ENCODE measurements at regions not wholly inside any gene's neighbourhood (a gene's known extent, or its start where the extent isn't known, plus 50 kb on each side); places are given as distances from the start of the nearest gene placed in this dataset.
A peak's percentile ranks its signal among the peaks of the same experiment; 100 is the strongest.
"Not testable (repeated sequence)": the region's sequence is repeated elsewhere in the genome, so short reads cannot be mapped to it uniquely, and the experiment has no call there.

- H3K36me3 ChIP-seq: no peaks in the 10 kb centered on the region
- no peaks in the 10 kb centered on the region for H3K9me3 ChIP-seq (replicated peaks)
- peaks cover 15% of the 10 kb centered on the region for H3K4me1 ChIP-seq (replicated peaks)
- no peak overlapping the region for H3K27ac ChIP-seq
- H3K4me3 ChIP-seq: no peak overlapping the region
- H3K27me3 ChIP-seq (replicated peaks): no peaks in the 10 kb centered on the region
- DNase-seq (ENCODE audit: low read depth in 1 of 2, low spot score in 2 of 2): no peak
These were observed 632.9 kb downstream of the UTRN start for GRCh38 chr6:144918073-144918472.

- no peaks in the 10 kb centered on the region for H3K27me3 ChIP-seq (replicated peaks)
- H3K4me3 ChIP-seq: no peak overlapping the region
- no peak for DNase-seq (ENCODE audit: low read depth in 1 of 2, low spot score in 2 of 2)
- H3K4me1 ChIP-seq (replicated peaks): peaks cover 27% of the 10 kb centered on the region
- no peaks in the 10 kb centered on the region for H3K9me3 ChIP-seq (replicated peaks)
- no peak overlapping the region for H3K27ac ChIP-seq
- no peaks in the 10 kb centered on the region for H3K36me3 ChIP-seq
These were observed 634.4 kb downstream of the UTRN start for GRCh38 chr6:144919560-144919959.

DNA sequence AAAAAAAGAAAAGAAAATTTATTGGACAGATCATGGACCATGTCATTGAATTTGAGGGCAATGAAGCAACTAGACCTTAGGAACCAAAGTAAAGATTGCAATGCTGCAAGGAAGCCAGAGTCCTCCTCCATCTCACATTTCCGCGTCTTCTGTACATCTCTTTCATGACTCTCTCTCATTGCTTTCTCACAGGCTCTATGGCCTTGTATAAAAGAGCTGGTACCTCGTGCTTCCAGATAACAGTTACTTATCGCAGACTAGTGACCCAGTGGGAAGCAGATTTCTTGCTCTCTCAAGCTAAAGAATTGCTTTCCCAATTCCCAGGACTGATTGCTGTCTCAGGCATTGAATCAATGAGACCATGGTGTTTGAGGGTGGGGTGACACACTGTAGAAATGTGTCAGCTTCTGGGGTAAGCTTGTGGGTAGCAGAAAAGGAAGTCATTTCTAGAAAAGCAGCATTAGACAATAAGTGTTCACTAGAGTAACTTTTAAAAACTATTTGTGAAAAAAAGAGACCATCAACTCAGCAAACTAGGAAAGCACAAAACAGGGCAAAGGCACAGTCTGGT, 635.3 kb downstream of the UTRN start:
- Histone ChIP-seq H3K4me1 (replicated peaks) (peaks cover 27% of the 10 kb centered on the region), H3K27ac (no peak overlapping the region), H3K27me3 (replicated peaks) (no peaks in the 10 kb centered on the region), H3K36me3 (no peaks in the 10 kb centered on the region), H3K4me3 (no peak overlapping the region), H3K9me3 (replicated peaks) (no peaks in the 10 kb centered on the region)
- no peak for DNase-seq (ENCODE audit: low read depth in 1 of 2, low spot score in 2 of 2)

- no peak for DNase-seq (ENCODE audit: low read depth in 1 of 2, low spot score in 2 of 2)
- H3K27ac ChIP-seq: no peak overlapping the region
- H3K36me3 ChIP-seq: no peaks in the 10 kb centered on the region
- peaks cover 27% of the 10 kb centered on the region for H3K4me1 ChIP-seq (replicated peaks)
- H3K27me3 ChIP-seq (replicated peaks): no peaks in the 10 kb centered on the region
- no peak overlapping the region for H3K4me3 ChIP-seq
- no peaks in the 10 kb centered on the region for H3K9me3 ChIP-seq (replicated peaks)
These were observed 636.3 kb downstream of the UTRN start for GRCh38 chr6:144921206-144921975.

GRCh38 chr6:144922120-144922722, 637.1 kb downstream of the UTRN start:
- H3K36me3 ChIP-seq: no peaks in the 10 kb centered on the region
- no peak overlapping the region for H3K4me3 ChIP-seq
- peaks cover 27% of the 10 kb centered on the region for H3K4me1 ChIP-seq (replicated peaks)
- no peaks in the 10 kb centered on the region for H3K9me3 ChIP-seq (replicated peaks)
- H3K27me3 ChIP-seq (replicated peaks): no peaks in the 10 kb centered on the region
- peak overlapping the region; percentile 85; the same call in 1 of the 2 replicates for H3K27ac ChIP-seq
- no peak for DNase-seq (ENCODE audit: low read depth in 1 of 2, low spot score in 2 of 2)

- not testable (repeated sequence) for H3K27me3 ChIP-seq (replicated peaks); H3K9me3 ChIP-seq (replicated peaks); H3K4me3 ChIP-seq; H3K36me3 ChIP-seq
- peak in 1 of 2 experiments; percentile 22 for DNase-seq (ENCODE audit: low read depth in 1 of 2, low spot score in 2 of 2)
- H3K27ac ChIP-seq: peak overlapping the region; percentile 85
- H3K4me1 ChIP-seq (replicated peaks): peaks cover 27% of the 10 kb centered on the region
These were observed 637.8 kb downstream of the UTRN start for GRCh38 chr6:144922771-144923490.

DNA sequence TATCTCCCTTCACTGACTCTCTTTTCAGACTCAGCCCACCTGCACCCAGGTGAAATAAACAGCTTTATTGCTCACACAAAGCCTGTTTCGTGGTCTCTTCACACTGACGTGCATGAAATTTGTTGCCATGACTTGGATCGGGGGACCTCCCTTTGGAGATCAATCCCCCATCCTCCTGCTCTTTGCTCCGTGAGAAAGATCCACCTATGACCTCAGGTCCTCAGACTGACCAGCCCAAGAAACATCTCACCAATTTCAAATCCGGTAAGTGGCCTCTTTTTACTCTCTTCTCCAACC, 638.3 kb downstream of the UTRN start:
- Histone ChIP-seq H3K27ac (peak overlapping the region; percentile 85), H3K4me1 (replicated peaks) (peaks cover 27% of the 10 kb centered on the region)
- not testable (repeated sequence) for H3K27me3 ChIP-seq (replicated peaks); H3K9me3 ChIP-seq (replicated peaks); DNase-seq (ENCODE audit: low read depth in 1 of 2, low spot score in 2 of 2); H3K36me3 ChIP-seq; H3K4me3 ChIP-seq

DNA sequence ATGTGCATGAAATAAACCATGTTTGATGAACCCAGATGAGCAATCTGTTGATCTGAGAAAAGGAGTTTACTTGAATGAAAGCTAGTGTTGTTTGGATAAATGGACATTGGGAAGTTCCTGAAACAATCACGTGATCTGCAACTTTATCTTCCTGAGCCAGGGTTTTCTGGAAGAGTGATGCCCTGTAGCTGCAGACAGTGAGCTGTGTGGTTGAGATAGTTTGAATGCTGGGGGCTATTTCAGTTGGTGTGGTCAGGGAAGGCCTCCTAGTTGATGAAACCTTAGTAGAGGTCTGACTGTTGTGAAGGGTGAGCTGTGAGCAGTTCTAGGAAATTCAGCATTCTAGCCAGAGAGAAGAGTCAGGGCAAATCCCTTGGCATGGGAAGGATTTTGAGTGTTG, 643.7 kb downstream of the UTRN start:
- DNase-seq (ENCODE audit: low read depth in 1 of 2, low spot score in 2 of 2): no peak
- no peak overlapping the region for H3K4me3 ChIP-seq

GRCh38 chr6:144929262-144929661, 644.1 kb downstream of the UTRN start:
- no peaks in the 10 kb centered on the region for H3K9me3 ChIP-seq (replicated peaks)

More for the DNA sequence above, 643.7 kb downstream of the UTRN start:
- H3K36me3 ChIP-seq: no peaks in the 10 kb centered on the region
- H3K9me3 ChIP-seq (replicated peaks): no peaks in the 10 kb centered on the region
- no peaks in the 10 kb centered on the region for H3K27me3 ChIP-seq (replicated peaks)
- H3K4me1 ChIP-seq (replicated peaks): peaks cover 12% of the 10 kb centered on the region
- no peak overlapping the region for H3K27ac ChIP-seq

DNA sequence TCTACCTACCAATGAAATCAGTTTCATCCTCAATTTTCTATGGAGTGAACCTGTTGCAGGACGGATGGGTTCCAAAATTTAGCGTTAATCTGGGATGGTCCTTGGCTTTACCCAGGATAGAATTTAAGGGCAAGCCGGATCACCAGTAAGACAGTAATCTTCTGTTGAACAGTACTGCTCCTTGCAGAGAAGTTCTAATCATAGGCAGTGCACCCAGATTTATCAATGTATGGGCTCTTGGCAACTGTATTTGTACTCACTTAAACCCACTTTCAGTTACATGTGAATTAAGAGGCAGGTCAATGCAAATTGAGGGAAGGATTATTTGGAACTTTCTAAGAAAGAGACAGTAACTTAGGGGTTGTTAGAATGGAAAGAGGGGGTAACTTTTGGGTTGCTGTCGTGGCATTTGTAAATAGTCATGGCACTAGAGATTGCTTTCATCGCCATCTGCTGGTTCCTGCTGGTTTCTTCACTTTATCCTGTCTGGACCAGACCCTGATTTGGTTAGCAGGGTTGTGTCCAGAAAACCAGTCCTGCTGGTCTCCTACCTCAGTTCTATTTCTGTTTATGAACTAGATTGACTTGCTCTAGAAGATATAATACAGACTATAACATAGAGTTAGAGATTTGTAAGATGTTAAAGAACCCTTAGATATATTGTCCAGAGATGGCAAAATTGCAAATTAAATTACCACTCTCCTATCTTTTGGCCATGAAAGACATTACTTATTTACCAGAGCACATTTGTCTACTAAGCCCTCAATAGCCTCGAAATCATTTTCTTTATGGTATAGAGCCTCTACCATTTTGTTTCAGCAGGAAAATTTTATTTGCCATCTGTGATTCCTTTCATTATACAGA, 646.3 kb downstream of the UTRN start:
- no peak overlapping the region for H3K27ac ChIP-seq
- H3K4me1 ChIP-seq (replicated peaks): peaks cover 4% of the 10 kb centered on the region; the same call in 1 of the 2 replicates
- H3K36me3 ChIP-seq: no peaks in the 10 kb centered on the region
- H3K4me3 ChIP-seq: no peak overlapping the region
- no peaks in the 10 kb centered on the region for H3K9me3 ChIP-seq (replicated peaks)
- DNase-seq (ENCODE audit: low read depth in 1 of 2, low spot score in 2 of 2): peak; percentile 42 to 49
- no peaks in the 10 kb centered on the region for H3K27me3 ChIP-seq (replicated peaks)

More at GRCh38 chr6:144929262-144929661, 644.1 kb downstream of the UTRN start:
- H3K36me3 ChIP-seq: no peaks in the 10 kb centered on the region
- H3K27me3 ChIP-seq (replicated peaks): no peaks in the 10 kb centered on the region
- H3K27ac ChIP-seq: no peak overlapping the region
- H3K4me1 ChIP-seq (replicated peaks): peaks cover 8% of the 10 kb centered on the region
- DNase-seq (ENCODE audit: low read depth in 1 of 2, low spot score in 2 of 2): no peak
- no peak overlapping the region for H3K4me3 ChIP-seq

- H3K36me3 ChIP-seq: no peaks in the 10 kb centered on the region
- H3K27me3 ChIP-seq (replicated peaks): no peaks in the 10 kb centered on the region
- no peak overlapping the region for H3K4me3 ChIP-seq
- DNase-seq (ENCODE audit: low read depth in 1 of 2, low spot score in 2 of 2): no peak
- peaks cover 4% of the 10 kb centered on the region; the same call in 1 of the 2 replicates for H3K4me1 ChIP-seq (replicated peaks)
- H3K9me3 ChIP-seq (replicated peaks): no peaks in the 10 kb centered on the region
- H3K27ac ChIP-seq: no peak overlapping the region
These were observed 647.5 kb downstream of the UTRN start for GRCh38 chr6:144932621-144933020.

GRCh38 chr6:144935181-144935580, 650.0 kb downstream of the UTRN start:
- Histone ChIP-seq H3K27ac (no peak overlapping the region), H3K9me3 (replicated peaks) (no peaks in the 10 kb centered on the region)

DNA sequence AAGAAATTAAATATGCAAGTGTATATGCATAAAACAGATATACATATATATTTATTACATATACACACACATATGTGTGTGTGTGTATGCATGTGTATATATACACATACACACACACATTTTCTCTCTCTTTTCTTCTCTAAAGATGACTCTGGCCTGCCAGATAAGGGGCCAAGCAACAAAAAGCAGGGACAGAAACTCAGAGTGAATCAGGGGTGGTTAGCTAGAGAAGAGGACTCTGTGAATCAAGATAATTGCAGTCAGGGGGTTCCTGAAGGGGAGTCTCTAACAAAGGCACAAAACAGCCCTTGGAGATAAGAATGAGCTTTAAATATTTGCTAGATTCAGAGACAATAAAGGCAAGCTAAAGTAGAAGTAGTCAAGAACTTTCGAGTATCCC, 650.5 kb downstream of the UTRN start:
- Histone ChIP-seq H3K9me3 (replicated peaks) (no peaks in the 10 kb centered on the region), H3K4me1 (replicated peaks) (peaks cover 4% of the 10 kb centered on the region; the same call in 1 of the 2 replicates), H3K4me3 (no peak overlapping the region), H3K36me3 (no peaks in the 10 kb centered on the region), H3K27me3 (replicated peaks) (no peaks in the 10 kb centered on the region), H3K27ac (no peak overlapping the region)
- DNase-seq (ENCODE audit: low read depth in 1 of 2, low spot score in 2 of 2): no peak

More at GRCh38 chr6:144935181-144935580, 650.0 kb downstream of the UTRN start:
- peak in 1 of 2 experiments; percentile 39 for DNase-seq (ENCODE audit: low read depth in 1 of 2, low spot score in 2 of 2)
- H3K36me3 ChIP-seq: no peaks in the 10 kb centered on the region
- H3K27me3 ChIP-seq (replicated peaks): no peaks in the 10 kb centered on the region
- no peak overlapping the region for H3K4me3 ChIP-seq
- H3K4me1 ChIP-seq (replicated peaks): peaks cover 4% of the 10 kb centered on the region; the same call in 1 of the 2 replicates

Measured in SJSA1 (cell line).